OCI-LY3 (cell line): ENCODE measurements at regions not wholly inside any gene's neighbourhood (a gene's known extent, or its start where the extent isn't known, plus 50 kb on each side); places are given as distances from the start of the nearest gene placed in this dataset.
"Not testable (repeated sequence)": the region's sequence is repeated elsewhere in the genome, so short reads cannot be mapped to it uniquely, and the experiment has no call there.

Experiments used
- H2AFZ ChIP-seq: fragments of 200-600, 300-600 bp; shearing (Covaris generic); 2 replicates; pipeline ENCODE4 v1.6.0; 2014; ENCODE audit warnings: antibody characterized with exemption, low read depth, low read length
- H3K27ac ChIP-seq: fragments of 200-600, 300-600 bp; sonication (generic); 2 replicates; pipeline ENCODE4 v1.5.1; 2014; ENCODE audit warnings: mild to moderate bottlenecking, low read length, moderate library complexity, mixed read lengths
- H3K27me3 ChIP-seq: fragments of 200-600, 300-600 bp; sonication (generic); 2 replicates; pipeline ENCODE4 v1.6.1; 2014; ENCODE audit warnings: low read depth, low read length, mixed read lengths
- H3K36me3 ChIP-seq: fragments of 200-600, 300-600 bp; sonication (generic); replicated peaks from 2 replicates; pipeline ENCODE3; 2014; ENCODE audit warnings: low read depth, low read length, mixed read lengths
- H3K4me1 ChIP-seq: fragments of 300-600, 200-600 bp; sonication (generic); 2 replicates; pipeline ENCODE4 v1.6.1; 2014; ENCODE audit warnings: low read length, mixed read lengths
- H3K4me2 ChIP-seq: fragments of 200-600, 300-600 bp; sonication (generic); 2 replicates; pipeline ENCODE4 v1.6.1; 2014; ENCODE audit warnings: low read length, mixed read lengths
- H3K4me3 ChIP-seq: fragments of 300-600, 200-600 bp; sonication (generic); 2 replicates; pipeline ENCODE4 v1.5.1; 2014; ENCODE audit warnings: antibody characterized with exemption, mild to moderate bottlenecking, low read length, moderate library complexity
- H3K79me2 ChIP-seq: fragments of 300-600, 200-600 bp; shearing (Covaris generic); 2 replicates; pipeline ENCODE4 v1.6.1; 2014; ENCODE audit warnings: mild to moderate bottlenecking, low read length, mixed read lengths
- H3K9ac ChIP-seq: fragments of 300-600, 200-600 bp; shearing (Covaris generic); 2 replicates; pipeline ENCODE4 v1.6.0; 2014; ENCODE audit warnings: mild to moderate bottlenecking, low read length, moderate library complexity
- H3K9me3 ChIP-seq: fragments of 200-600, 300-600 bp; shearing (Covaris generic); 2 replicates; pipeline ENCODE4 v1.6.1; 2014; ENCODE audit warnings: low read length, mixed read lengths; ENCODE audit not compliant: insufficient read depth
- H4K20me1 ChIP-seq: fragments of 200-600, 300-600 bp; sonication (generic); 2 replicates; pipeline ENCODE4 v1.6.1; 2016; ENCODE audit warnings: low read length, mixed read lengths; ENCODE audit not compliant: insufficient read depth
- EZH2phosphoT487 ChIP-seq: fragments of 200-600 bp; shearing (Covaris generic); IDR thresholded peaks from 2 replicates; pipeline ENCODE4 v1.6.1; 2018; ENCODE audit warnings: antibody characterized with exemption, mixed run types, low read depth
- TF ChIP-seq, protein P1 (sequence below): fragments of 200-600, 300-600 bp; sonication (generic); IDR thresholded peaks from 2 replicates; pipeline ENCODE4 v1.5.1; 2014; ENCODE audit warnings: antibody characterized with exemption, low read length, low read depth

DNA sequence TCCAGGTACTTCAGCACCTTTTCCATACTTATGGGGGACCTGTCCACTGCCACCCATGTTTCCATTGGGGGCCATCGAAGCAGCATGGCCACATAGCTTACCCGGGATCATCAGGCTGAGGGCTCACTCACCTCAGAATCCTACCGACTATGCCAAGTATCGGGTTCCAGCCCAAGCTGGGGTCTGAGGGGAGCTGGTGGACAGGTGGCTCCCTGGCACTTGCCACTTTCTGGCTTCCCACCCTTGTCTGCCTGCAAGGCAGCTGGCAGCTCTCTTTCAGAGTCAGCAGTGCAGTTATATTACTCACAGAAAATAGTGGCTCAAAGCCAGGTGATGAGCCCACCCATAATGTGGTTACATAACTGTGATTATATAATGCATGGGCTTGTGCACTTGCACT lies 1153.8 kb downstream of the STIM2 start:
- Histone ChIP-seq H3K36me3 (no peaks in the 10 kb centered on the region), H4K20me1 (no peaks in the 10 kb centered on the region), H3K9me3 (peaks cover 14% of the 10 kb centered on the region; the same call in 1 of the 2 replicates), H3K9ac (no peak overlapping the region), H3K4me1 (no peaks in the 10 kb centered on the region), H3K79me2 (no peaks in the 10 kb centered on the region), H3K27ac (no peak overlapping the region), H2AFZ (no peak overlapping the region), H3K27me3 (no peaks in the 10 kb centered on the region), H3K4me3 (no peak overlapping the region), H3K4me2 (no peak overlapping the region)
- TF ChIP-seq, protein P1, sequence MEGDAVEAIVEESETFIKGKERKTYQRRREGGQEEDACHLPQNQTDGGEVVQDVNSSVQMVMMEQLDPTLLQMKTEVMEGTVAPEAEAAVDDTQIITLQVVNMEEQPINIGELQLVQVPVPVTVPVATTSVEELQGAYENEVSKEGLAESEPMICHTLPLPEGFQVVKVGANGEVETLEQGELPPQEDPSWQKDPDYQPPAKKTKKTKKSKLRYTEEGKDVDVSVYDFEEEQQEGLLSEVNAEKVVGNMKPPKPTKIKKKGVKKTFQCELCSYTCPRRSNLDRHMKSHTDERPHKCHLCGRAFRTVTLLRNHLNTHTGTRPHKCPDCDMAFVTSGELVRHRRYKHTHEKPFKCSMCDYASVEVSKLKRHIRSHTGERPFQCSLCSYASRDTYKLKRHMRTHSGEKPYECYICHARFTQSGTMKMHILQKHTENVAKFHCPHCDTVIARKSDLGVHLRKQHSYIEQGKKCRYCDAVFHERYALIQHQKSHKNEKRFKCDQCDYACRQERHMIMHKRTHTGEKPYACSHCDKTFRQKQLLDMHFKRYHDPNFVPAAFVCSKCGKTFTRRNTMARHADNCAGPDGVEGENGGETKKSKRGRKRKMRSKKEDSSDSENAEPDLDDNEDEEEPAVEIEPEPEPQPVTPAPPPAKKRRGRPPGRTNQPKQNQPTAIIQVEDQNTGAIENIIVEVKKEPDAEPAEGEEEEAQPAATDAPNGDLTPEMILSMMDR, result no peak
- no peak for TF ChIP-seq EZH2phosphoT487

DNA sequence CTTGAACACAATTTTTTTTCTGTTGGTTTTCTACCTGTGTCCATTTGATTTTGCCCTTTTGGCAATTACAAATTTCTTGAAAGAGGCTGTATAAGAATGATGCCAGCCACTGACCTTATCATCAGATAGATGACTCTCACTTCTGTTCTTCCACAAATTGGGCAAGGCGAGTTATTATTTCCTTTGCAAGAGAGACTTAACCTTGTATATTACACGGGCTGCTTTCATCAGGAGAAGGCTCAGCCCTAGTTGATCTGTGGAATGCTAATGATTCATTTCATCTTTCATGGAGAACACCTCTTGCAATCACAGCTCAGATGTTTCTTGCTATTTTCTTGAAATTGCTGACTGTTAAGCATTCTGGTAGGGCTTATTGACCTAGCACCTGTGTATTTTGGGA lies 1155.4 kb downstream of the STIM2 start:
- TF ChIP-seq, protein P1, result no peak
- TF ChIP-seq EZH2phosphoT487, result no peak
- H3K4me1 ChIP-seq, result no peaks in the 10 kb centered on the region
- H3K79me2 ChIP-seq, result no peaks in the 10 kb centered on the region
- no peak overlapping the region for H3K4me2 ChIP-seq
- H2AFZ ChIP-seq, result no peak overlapping the region
- no peak overlapping the region for H3K9ac ChIP-seq
- H3K27me3 ChIP-seq, result no peaks in the 10 kb centered on the region
- H3K27ac ChIP-seq, result no peak overlapping the region
- no peaks in the 10 kb centered on the region for H4K20me1 ChIP-seq
- no peaks in the 10 kb centered on the region for H3K36me3 ChIP-seq
- H3K9me3 ChIP-seq, result peaks cover 14% of the 10 kb centered on the region; the same call in 1 of the 2 replicates
- H3K4me3 ChIP-seq, result no peak overlapping the region

DNA sequence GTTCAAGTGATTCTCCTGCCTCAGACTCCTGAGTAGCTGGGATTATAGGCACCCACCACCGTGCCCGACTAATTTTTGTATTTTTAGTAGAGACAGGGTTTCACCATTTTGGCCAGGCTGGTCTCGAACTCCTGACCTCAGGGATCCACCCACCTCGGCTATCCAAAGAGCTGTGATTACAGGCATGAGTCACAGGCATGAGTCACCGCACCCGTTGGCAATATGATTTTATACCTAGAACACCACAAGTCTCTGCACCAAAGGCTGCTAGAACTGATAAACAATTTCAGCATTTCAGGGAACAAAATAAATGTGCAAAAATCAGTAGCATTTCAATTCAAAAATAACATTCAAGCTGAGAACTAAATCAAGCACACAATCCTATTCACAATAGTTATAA lies 1177.6 kb downstream of the STIM2 start:
- not testable (repeated sequence) for H3K4me2 ChIP-seq, H3K79me2 ChIP-seq, H2AFZ ChIP-seq, H3K27me3 ChIP-seq, H3K4me3 ChIP-seq, H3K9ac ChIP-seq, H3K36me3 ChIP-seq, H3K9me3 ChIP-seq, H4K20me1 ChIP-seq, H3K27ac ChIP-seq, H3K4me1 ChIP-seq

DNA sequence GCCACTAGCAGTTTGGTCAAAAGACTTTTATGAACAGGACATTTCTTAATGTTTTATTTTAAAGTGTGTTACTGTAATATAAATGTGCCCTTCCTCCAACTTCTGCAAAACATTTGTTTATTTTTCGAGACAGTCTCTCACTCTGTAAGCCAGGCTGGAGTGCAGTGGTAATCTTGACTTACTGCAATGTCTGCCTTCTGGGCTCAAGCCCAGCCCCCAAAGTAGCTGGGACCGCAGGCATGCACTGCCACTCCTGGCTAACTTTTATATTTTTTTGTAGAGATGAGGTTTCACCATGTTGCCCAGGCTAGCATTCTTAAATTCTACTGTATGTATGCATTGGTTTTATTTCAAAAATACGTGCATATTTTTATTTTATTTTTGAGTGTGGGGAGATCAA lies 1201.9 kb downstream of the STIM2 start:
- H3K9me3 ChIP-seq, result no peaks in the 10 kb centered on the region
- no peak overlapping the region for H3K4me3 ChIP-seq
- no peak for TF ChIP-seq EZH2phosphoT487
- TF ChIP-seq, protein P1, result no peak
- no peak overlapping the region for H2AFZ ChIP-seq
- H3K9ac ChIP-seq, result no peak overlapping the region
- H3K4me2 ChIP-seq, result no peak overlapping the region
- H3K36me3 ChIP-seq, result no peaks in the 10 kb centered on the region
- H3K4me1 ChIP-seq, result no peaks in the 10 kb centered on the region
- H3K79me2 ChIP-seq, result no peaks in the 10 kb centered on the region
- no peaks in the 10 kb centered on the region for H3K27me3 ChIP-seq
- no peaks in the 10 kb centered on the region for H4K20me1 ChIP-seq
- no peak overlapping the region for H3K27ac ChIP-seq
